Activated naive CD4-positive, alpha-beta T cell treated with Interleukin-2 at 50 U/mL for 16 hours (primary cell): ENCODE measurements at regions not wholly inside any gene's neighbourhood (a gene's known extent, or its start where the extent isn't known, plus 50 kb on each side); places are given as distances from the start of the nearest gene placed in this dataset.

Source experiments
- DNase-seq: peaks from one replicate; pipeline ENCODE4 v3.0.0-alpha.2; 2020

GRCh38 chrX:120819126-120819525, 56.5 kb downstream of the CT47B1 start:
- no peak for DNase-seq

GRCh38 chrX:120813982-120814381, 61.7 kb downstream of the CT47B1 start:
- DNase-seq = no peak

- DNase-seq = no peak
Observed at GRCh38 chrX:120801426-120801825, 74.2 kb downstream of the CT47B1 start.

- DNase-seq = no peak
Observed at GRCh38 chrX:120797188-120797851, 78.3 kb downstream of the CT47B1 start.

- no peak for DNase-seq
Observed at GRCh38 chrX:120795301-120795700, 80.4 kb downstream of the CT47B1 start.

GRCh38 chrX:120794525-120794975, 81.1 kb downstream of the CT47B1 start:
- DNase-seq = no peak

GRCh38 chrX:120793098-120793497, 82.6 kb downstream of the CT47B1 start:
- no peak for DNase-seq

GRCh38 chrX:120791013-120791643, 84.5 kb downstream of the CT47B1 start:
- no peak for DNase-seq

GRCh38 chrX:120790552-120790951, 85.1 kb downstream of the CT47B1 start:
- no peak for DNase-seq

GRCh38 chrX:120790118-120790517, 85.5 kb downstream of the CT47B1 start:
- DNase-seq = peak; percentile 2

GRCh38 chrX:120781403-120781802, 94.3 kb downstream of the CT47B1 start:
- DNase-seq = no peak

GRCh38 chrX:120775959-120776358, 99.7 kb downstream of the CT47B1 start:
- DNase-seq = no peak

- no peak for DNase-seq
Observed at GRCh38 chrX:120774606-120775005, 101.1 kb downstream of the CT47B1 start.

- no peak for DNase-seq
Observed at GRCh38 chrX:120773801-120774200, 101.9 kb downstream of the CT47B1 start.

- no peak for DNase-seq
Observed at GRCh38 chrX:120769576-120770341, 105.9 kb downstream of the CT47B1 start.

GRCh38 chrX:120768681-120769080, 107.0 kb downstream of the CT47B1 start:
- DNase-seq = no peak

GRCh38 chrX:120768254-120768653, 107.4 kb downstream of the CT47B1 start:
- DNase-seq = no peak

- no peak for DNase-seq
Observed at GRCh38 chrX:120763269-120763668, 112.4 kb downstream of the CT47B1 start.

- DNase-seq = no peak
Observed at GRCh38 chrX:120761810-120762209, 113.9 kb downstream of the CT47B1 start.

GRCh38 chrX:120759685-120760084, 116.0 kb downstream of the CT47B1 start:
- DNase-seq = no peak

GRCh38 chrX:120755066-120755846, 120.4 kb downstream of the CT47B1 start:
- DNase-seq = no peak

- DNase-seq = peak; percentile 25
Observed at GRCh38 chrX:120753413-120754251, 122.0 kb downstream of the CT47B1 start.
